ENCODE measurements at regions not wholly inside any gene's neighbourhood (a gene's known extent, or its start where the extent isn't known, plus 50 kb on each side); places are given as distances from the start of the nearest gene placed in this dataset.

DNA sequence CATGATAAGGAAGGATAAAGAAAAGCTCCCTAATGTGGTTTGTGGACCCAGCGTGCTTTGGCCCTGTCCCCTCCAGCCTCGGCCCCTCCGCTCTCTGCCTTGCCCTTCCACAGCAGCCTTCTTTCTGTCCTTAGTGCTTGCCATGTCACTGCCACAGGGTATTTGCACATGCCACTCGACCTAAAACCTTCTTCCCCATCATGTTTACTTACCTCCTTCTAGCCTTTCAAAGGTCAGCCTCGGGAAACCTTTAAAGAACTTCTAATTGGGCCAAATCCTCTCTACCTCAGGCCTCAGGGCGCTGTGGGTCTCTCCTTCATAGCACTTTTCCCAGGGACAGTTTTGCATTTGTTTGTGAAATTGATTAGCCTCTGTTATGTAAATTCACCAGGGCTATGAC is 73.0 kb downstream of the SCN11A start:
- Histone ChIP-seq H3K27ac (ENCODE audit: insufficient read depth, low read length) (no peak overlapping the region), H2BK20ac (ENCODE audit: low read depth, low read length) (no peak overlapping the region), H4K8ac (ENCODE audit: low read depth in 2 of 2, low read length in 2 of 2) (no peak overlapping the region), H3K4me1 (ENCODE audit: control insufficient read depth, insufficient read depth, low read length) (no peaks in the 10 kb centered on the region), H3K27me3 (ENCODE audit: control insufficient read depth, insufficient read depth, low read length) (no peaks in the 10 kb centered on the region), H3K9ac (ENCODE audit: low read depth, low read length) (no peak overlapping the region), H3K9me1 (ENCODE audit: insufficient read depth, low read length) (no peaks in the 10 kb centered on the region), H4K5ac (ENCODE audit: low read depth, low read length) (no peak overlapping the region), H3K4me2 (ENCODE audit: low read depth, low read length) (no peak overlapping the region), H3K18ac (ENCODE audit: low read depth, low read length) (no peak overlapping the region), H3K4ac (ENCODE audit: low read depth, low read length) (no peak overlapping the region), H3K36me3 (ENCODE audit: control insufficient read depth, insufficient read depth, low read length) (no peaks in the 10 kb centered on the region), H3K56ac (ENCODE audit: extremely low read depth, insufficient read depth, low read length) (no peak overlapping the region), H2BK120ac (ENCODE audit: low read depth, low read length) (no peak overlapping the region), H3K4me3 (ENCODE audit: insufficient read depth, low read depth, low read length) (no peak overlapping the region), H3K23ac (ENCODE audit: low read depth, low read length) (no peak overlapping the region), H2BK15ac (ENCODE audit: low read depth, low read length) (no peak overlapping the region), H2BK5ac (ENCODE audit: low read depth, low read length, poor library complexity, severe bottlenecking) (no peak overlapping the region), H3K9me3 (ENCODE audit: control insufficient read depth, insufficient read depth, low read length) (no peaks in the 10 kb centered on the region), H4K91ac (ENCODE audit: insufficient read depth, low read depth, low read length) (no peak overlapping the region), H2AK9ac (replicated peaks; ENCODE audit: low read depth, low read length, poor library complexity) (no peak overlapping the region), H3K14ac (replicated peaks; ENCODE audit: low read depth, low read length) (no peak overlapping the region), H3K79me1 (ENCODE audit: low read depth in 1 of 2, low read length in 2 of 2) (no peaks in the 10 kb centered on the region), H2AK5ac (ENCODE audit: low read depth, low read length) (no peak overlapping the region), H4K20me1 (ENCODE audit: insufficient read depth, low read length) (no peaks in the 10 kb centered on the region), H2AFZ (replicated peaks; ENCODE audit: low read length, poor library complexity) (no peak overlapping the region)
- in situ Hi-C loops (cut with MboI; ENCODE audit: low sequenced_read_pairs) (no loop called here), dilution Hi-C loops (cut with HindIII; ENCODE audit: low sequenced_read_pairs, unreplicated experiment) (no loop called here), intact Hi-C loops (cut with micrococcal nuclease) (no loop called here)
- WGBS, 2 experiments (ENCODE audit: extremely low coverage in 2 of 2, insufficient read length in 1 of 2) = 71% methylated on average over 4 of the region's 6 CpGs; no CpG with 5 or more reads in 1 of the 2 experiments
- no peak for TF ChIP-seq MAFK (IDR thresholded peaks at IDR 0.05; ENCODE audit: low read depth, low read length)
- TF ChIP-seq RCOR1 (IDR thresholded peaks at IDR 0.05; ENCODE audit: insufficient replicate concordance, low read length) = no peak
- no peak for TF ChIP-seq RFX5 (IDR thresholded peaks at IDR 0.05; ENCODE audit: low read depth, low read length)
- TF ChIP-seq MAZ (IDR thresholded peaks at IDR 0.05; ENCODE audit: borderline replicate concordance, low read depth, low read length) = no peak
- TF ChIP-seq, protein P1, sequence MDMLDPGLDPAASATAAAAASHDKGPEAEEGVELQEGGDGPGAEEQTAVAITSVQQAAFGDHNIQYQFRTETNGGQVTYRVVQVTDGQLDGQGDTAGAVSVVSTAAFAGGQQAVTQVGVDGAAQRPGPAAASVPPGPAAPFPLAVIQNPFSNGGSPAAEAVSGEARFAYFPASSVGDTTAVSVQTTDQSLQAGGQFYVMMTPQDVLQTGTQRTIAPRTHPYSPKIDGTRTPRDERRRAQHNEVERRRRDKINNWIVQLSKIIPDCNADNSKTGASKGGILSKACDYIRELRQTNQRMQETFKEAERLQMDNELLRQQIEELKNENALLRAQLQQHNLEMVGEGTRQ (IDR thresholded peaks at IDR 0.05; ENCODE audit: low read depth, low read length) = no peak
- no peak for TF ChIP-seq RAD21 (IDR thresholded peaks at IDR 0.05; ENCODE audit: low read length)
- no peak for TF ChIP-seq SMC3 (IDR thresholded peaks at IDR 0.05; ENCODE audit: low read depth, low read length)
- no peak for TF ChIP-seq FOS (IDR thresholded peaks at IDR 0.05; ENCODE audit: low read depth, low read length)
- TF ChIP-seq NFE2L2 (IDR thresholded peaks at IDR 0.05; ENCODE audit: low read depth, low read length) = no peak
- no peak for TF ChIP-seq POLR2A (IDR thresholded peaks at IDR 0.05; ENCODE audit: low read depth, low read length)
- TF ChIP-seq BHLHE40 (IDR thresholded peaks at IDR 0.05; ENCODE audit: low read depth, low read length) = no peak
- TF ChIP-seq, protein P2, sequence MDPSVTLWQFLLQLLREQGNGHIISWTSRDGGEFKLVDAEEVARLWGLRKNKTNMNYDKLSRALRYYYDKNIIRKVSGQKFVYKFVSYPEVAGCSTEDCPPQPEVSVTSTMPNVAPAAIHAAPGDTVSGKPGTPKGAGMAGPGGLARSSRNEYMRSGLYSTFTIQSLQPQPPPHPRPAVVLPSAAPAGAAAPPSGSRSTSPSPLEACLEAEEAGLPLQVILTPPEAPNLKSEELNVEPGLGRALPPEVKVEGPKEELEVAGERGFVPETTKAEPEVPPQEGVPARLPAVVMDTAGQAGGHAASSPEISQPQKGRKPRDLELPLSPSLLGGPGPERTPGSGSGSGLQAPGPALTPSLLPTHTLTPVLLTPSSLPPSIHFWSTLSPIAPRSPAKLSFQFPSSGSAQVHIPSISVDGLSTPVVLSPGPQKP (IDR thresholded peaks at IDR 0.05; ENCODE audit: borderline replicate concordance, low read depth, low read length) = no peak
- ChIA-PET POLR2A (ENCODE audit: unreplicated experiment) (no interaction called here), CTCF (no interaction called here)
- ATAC-seq (ENCODE audit: low read depth) (no peak), DNase-seq (no peak)
- BruUV-seq (replicated peaks) = no TSS peak

Data from IMR-90 (cell line).